ENCODE measurements at regions not wholly inside any gene's neighbourhood (a gene's known extent, or its start where the extent isn't known, plus 50 kb on each side); places are given as distances from the start of the nearest gene placed in this dataset.

- Mint-ChIP-seq H3K4me1 (peaks cover 2 to 16% of the 10 kb centered on the region in 2 experiments; a peak in 2 of 4 replicates), H3K36me3 (ENCODE audit: insufficient read depth in 1 of 3, low read depth in 3 of 3) (no peaks in the 10 kb centered on the region), H3K27me3 (ENCODE audit: low read depth) (no peaks in the 10 kb centered on the region), H3K4me3 (no peak overlapping the region), H3K9me3 (no peaks in the 10 kb centered on the region), H3K27ac (no peak overlapping the region)
- Histone ChIP-seq H3K4me1 (ENCODE audit: insufficient read depth, low read length) (no peaks in the 10 kb centered on the region), H3K4me2 (ENCODE audit: insufficient read depth, insufficient read length, low read length) (no peak overlapping the region), H3K9ac (ENCODE audit: extremely low read depth, insufficient read length, low read length) (no peak overlapping the region), H3K56ac (ENCODE audit: insufficient read length, low read depth, low read length) (no peak overlapping the region), H2BK12ac (ENCODE audit: insufficient read length, low read depth, low read length) (no peak overlapping the region), H3K79me1 (ENCODE audit: insufficient read depth, low read depth, low read length, poor library complexity, severe bottlenecking) (no peaks in the 10 kb centered on the region), H3K79me2 (ENCODE audit: insufficient read depth, low read length) (no peaks in the 10 kb centered on the region), H2BK120ac (ENCODE audit: low read depth, low read length, poor library complexity, severe bottlenecking) (no peak overlapping the region), H3K23ac (ENCODE audit: insufficient read length, low read depth, low read length) (no peak overlapping the region), H3K18ac (ENCODE audit: insufficient read length, low read depth, low read length) (no peak overlapping the region), H2BK20ac (ENCODE audit: low read depth, low read length, poor library complexity, severe bottlenecking) (no peak overlapping the region), H3K27ac (ENCODE audit: insufficient read length, low read depth, low read length) (no peak overlapping the region), H3K9me3 (ENCODE audit: control insufficient read depth, low read depth, low read length) (no peaks in the 10 kb centered on the region), H4K8ac (replicated peaks; ENCODE audit: insufficient read length, low read depth, low read length) (no peak overlapping the region), H2AFZ (ENCODE audit: low read length) (no peak overlapping the region), H3K4ac (ENCODE audit: low read depth, low read length) (no peak overlapping the region), H3K23me2 (ENCODE audit: insufficient read length, low read depth, low read length, poor library complexity, severe bottlenecking) (no peaks in the 10 kb centered on the region), H2BK15ac (ENCODE audit: low read depth, low read length) (no peak overlapping the region), H4K20me1 (ENCODE audit: control insufficient read depth, insufficient read depth, insufficient read length) (no peaks in the 10 kb centered on the region), H3T11ph (ENCODE audit: low read length) (no peak overlapping the region), H3K27me3 (ENCODE audit: insufficient read depth, low read length) (no peaks in the 10 kb centered on the region), H2BK5ac (ENCODE audit: insufficient read length, low read length) (no peak overlapping the region), H4K5ac (ENCODE audit: insufficient read length, low read depth, low read length) (no peak overlapping the region), H4K91ac (ENCODE audit: insufficient read length, low read depth, low read length) (no peak overlapping the region), H2AK5ac (ENCODE audit: insufficient read length, low read length) (no peak overlapping the region), H3K14ac (ENCODE audit: insufficient read depth, low read length) (no peak overlapping the region)
- WGBS (ENCODE audit: extremely low coverage, insufficient read length, low lambda C conversion rate), result no CpG with 5 or more reads among the region's 3 CpGs
- no peak for DNase-seq
- TF ChIP-seq CTCF (conservative IDR thresholded peaks at IDR 0.05), result no peak
Measured at GRCh38 chr11:97345032-97345431, 955.2 kb downstream of the JRKL start.
